ENCODE measurements at regions not wholly inside any gene's neighbourhood (a gene's known extent, or its start where the extent isn't known, plus 50 kb on each side); places are given as distances from the start of the nearest gene placed in this dataset.

DNA sequence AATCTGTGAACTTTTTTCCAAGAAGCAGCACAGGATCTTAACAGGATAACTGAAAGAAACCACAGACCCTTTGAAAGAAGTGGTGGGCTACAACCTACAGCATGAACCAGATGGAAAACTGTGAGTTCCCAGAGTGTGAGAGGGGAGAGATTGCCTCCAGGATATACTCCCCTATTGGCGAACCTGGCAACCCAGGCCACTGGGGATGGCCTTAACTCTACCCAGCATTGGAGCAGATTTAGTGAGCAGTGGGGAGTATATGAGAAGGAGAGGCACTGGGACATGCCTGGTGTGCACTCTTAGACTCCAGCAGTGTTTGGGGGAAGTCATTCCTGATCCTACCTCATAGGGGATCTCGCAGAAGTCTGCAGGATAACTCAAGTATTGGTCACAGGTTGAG lies 201.0 kb upstream of the TP63 start:
- TF ChIP-seq POLR2AphosphoS5 (IDR thresholded peaks at IDR 0.05; ENCODE audit: low read depth, low read length), result no peak
- no peak for TF ChIP-seq TAF1 (IDR thresholded peaks at IDR 0.05; ENCODE audit: borderline replicate concordance, low read depth, low read length)
- TF ChIP-seq POLR2A (IDR thresholded peaks at IDR 0.05; ENCODE audit: low read depth, low read length), result no peak

Measured in GM12892 (cell line).